ENCODE measurements at regions not wholly inside any gene's neighbourhood (a gene's known extent, or its start where the extent isn't known, plus 50 kb on each side); places are given as distances from the start of the nearest gene placed in this dataset.

DNA sequence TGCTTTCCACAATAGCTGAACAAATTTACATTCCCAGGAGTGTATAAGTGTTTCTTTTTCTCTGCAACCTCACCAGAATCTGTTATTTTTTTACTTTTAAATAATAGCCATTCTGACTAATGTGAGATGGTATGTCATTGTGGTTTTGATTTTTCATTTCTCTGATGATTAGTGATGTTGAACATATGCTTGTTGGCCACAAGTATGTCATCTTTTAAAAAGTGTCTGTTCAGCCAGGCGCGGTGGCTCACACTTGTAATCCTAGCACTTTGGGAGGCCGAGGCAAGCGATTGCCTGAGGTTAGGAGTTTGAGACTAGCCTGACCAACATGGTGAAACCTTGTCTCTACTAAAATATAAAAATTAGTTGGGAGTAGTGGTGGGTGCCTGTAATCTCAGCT lies 619.3 kb downstream of the SI start (continued):
- TF ChIP-seq MTA1 (IDR thresholded peaks at IDR 0.05; ENCODE audit: borderline replicate concordance): no peak
- no peak for TF ChIP-seq FUS (optimal IDR thresholded peaks at IDR 0.05; ENCODE audit: low read depth, low read length)
- TF ChIP-seq ZNF644 (tag; IDR thresholded peaks at IDR 0.05; ENCODE audit: low read depth): no peak

DNA sequence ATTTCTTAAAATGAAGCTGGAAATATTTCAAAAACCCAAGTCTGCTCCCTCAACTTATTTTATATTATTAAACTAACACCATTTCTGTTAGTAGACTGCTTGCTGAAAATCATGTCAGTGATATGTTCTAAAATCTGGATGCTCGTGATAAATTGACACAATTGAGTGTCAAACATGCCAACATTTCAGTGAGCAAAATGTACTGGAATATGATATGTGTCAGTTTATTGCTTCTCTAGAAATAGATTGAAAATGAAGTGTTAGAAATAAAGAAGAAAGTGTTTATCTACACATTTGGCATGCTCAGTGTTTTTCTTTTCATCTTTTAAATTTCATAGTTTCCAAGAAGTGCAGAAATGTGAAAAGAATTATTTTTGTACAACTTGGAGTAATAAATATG lies 624.6 kb downstream of the SI start:
- H3K9ac ChIP-seq (ENCODE audit: insufficient read depth in 1 of 2, low read depth in 2 of 2, low read length in 2 of 2): no peak overlapping the region
- no peaks in the 10 kb centered on the region for H3K79me2 ChIP-seq (ENCODE audit: control insufficient read depth, insufficient read depth, low read length)
- no peaks in the 10 kb centered on the region for H4K20me1 ChIP-seq (replicated peaks; ENCODE audit: control insufficient read depth, insufficient read depth, low read length)
- no peak overlapping the region for H3K4me2 ChIP-seq (ENCODE audit: insufficient read depth, low read length)
- H3K27ac ChIP-seq (ENCODE audit: extremely low read depth, low read depth, low read length): no peak overlapping the region
- CTCF ChIA-PET (ENCODE audit: low intra/inter-chr PET ratio): no interaction called here
- H3K4me1 ChIP-seq (replicated peaks in 1 of 2; ENCODE audit: control insufficient read depth in 2 of 2, insufficient read depth in 2 of 2, low read length in 2 of 2): no peaks in the 10 kb centered on the region
- DNase-seq (ENCODE audit: extremely low read depth in 1 of 4, low spot score in 3 of 4) (no peak), FAIRE-seq (no peak), ATAC-seq (no peak)
- WGBS (ENCODE audit: insufficient coverage, low coverage, missing lambda C conversion rate): 0% methylated on average over 1 of the region's 1 CpG
- H3K9me3 ChIP-seq (replicated peaks; ENCODE audit: control insufficient read depth, insufficient read depth, low read depth, low read length): no peaks in the 10 kb centered on the region
- H3K36me3 ChIP-seq (ENCODE audit: control insufficient read depth, insufficient read depth, low read length): no peaks in the 10 kb centered on the region
- no TSS peak for BruUV-seq (replicated peaks)
- H3K27me3 ChIP-seq (ENCODE audit: control insufficient read depth in 2 of 2, insufficient read depth in 2 of 2, low read length in 2 of 2): no peaks in the 10 kb centered on the region
- POLR2A ChIA-PET: no interaction called here
- H2AFZ ChIP-seq (ENCODE audit: low read depth, low read length): no peak overlapping the region
- in situ Hi-C loops (cut with MboI) (no loop called here), intact Hi-C loops (cut with micrococcal nuclease) (no loop called here)
- no peak overlapping the region for H3K4me3 ChIP-seq
- H3K9me1 ChIP-seq (ENCODE audit: control insufficient read depth, insufficient read depth, low read length): no peaks in the 10 kb centered on the region
- no peak for TF ChIP-seq ZFP36 (IDR thresholded peaks at IDR 0.05; ENCODE audit: low read depth, low read length, partially characterized antibody)
- TF ChIP-seq, protein P1, sequence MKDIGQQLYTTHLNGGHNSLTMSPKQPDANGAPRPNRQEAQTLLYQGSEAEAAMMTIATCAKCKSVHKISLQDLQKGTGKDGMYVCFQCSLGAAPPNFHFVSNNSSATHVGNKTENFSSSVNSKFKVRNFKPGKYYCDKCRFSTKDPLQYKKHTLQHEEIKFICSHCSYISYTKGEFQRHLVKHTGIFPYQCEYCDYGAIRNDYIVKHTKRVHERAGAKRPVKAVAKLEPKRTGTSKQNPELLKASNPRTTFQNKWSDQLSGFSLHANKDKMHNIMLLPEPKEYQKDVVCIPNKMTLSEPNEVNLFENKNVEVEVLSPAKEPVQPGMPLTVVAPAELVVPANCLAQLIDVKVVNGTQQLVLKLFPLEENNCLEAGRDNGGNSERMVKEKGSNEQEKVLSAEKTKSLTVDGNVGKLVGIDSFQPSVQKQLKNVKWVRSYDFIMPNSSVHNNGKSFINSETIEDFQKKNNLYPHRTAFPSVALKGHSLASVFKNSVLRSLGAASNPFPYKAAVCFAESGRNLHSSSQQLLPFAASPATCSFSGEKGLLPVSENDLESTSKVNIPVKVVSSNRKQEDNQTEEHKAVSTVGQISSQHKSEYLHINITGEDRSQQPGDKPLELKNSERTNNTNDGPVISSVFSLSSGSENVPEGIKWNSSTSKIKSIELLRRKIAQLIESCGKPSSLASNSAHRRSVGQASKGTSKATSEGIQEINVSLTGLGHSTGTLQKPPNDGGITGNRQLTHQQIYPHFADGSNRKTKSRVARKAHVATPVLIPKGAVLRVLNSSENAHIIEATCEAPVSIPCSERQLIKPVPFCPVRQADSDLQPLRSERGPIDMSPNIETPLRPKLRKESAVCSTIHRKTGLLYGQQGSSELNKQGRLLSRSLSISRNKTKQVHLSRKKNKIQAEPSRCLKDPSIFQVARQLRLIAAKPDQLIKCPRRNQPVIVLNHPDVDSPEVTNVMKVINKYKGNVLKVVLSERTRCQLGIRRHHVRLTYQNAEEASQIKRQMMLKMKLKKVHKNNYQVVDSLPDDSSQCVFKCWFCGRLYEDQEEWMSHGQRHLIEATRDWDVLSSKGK (CRISPR knock-in tag; IDR thresholded peaks at IDR 0.05): no peak
- TF ChIP-seq NFYB (IDR thresholded peaks at IDR 0.05; ENCODE audit: extremely low read depth, insufficient read length): no peak
- no peak for TF ChIP-seq MED1 (CRISPR knock-in tag; IDR thresholded peaks at IDR 0.05; ENCODE audit: borderline replicate concordance)
- no peak for TF ChIP-seq CCAR2 (IDR thresholded peaks at IDR 0.05; ENCODE audit: low read depth, low read length)
- TF ChIP-seq CBX8 (IDR thresholded peaks at IDR 0.05; ENCODE audit: borderline replicate concordance, extremely low read depth, low read depth, low read length, poor library complexity, severe bottlenecking): no peak
- no peak for TF ChIP-seq MBD1 (CRISPR knock-in tag; IDR thresholded peaks at IDR 0.05)
- no peak for TF ChIP-seq CC2D1A (IDR thresholded peaks at IDR 0.05)
- TF ChIP-seq SLC30A9 (CRISPR knock-in tag; IDR thresholded peaks at IDR 0.05): no peak
- TF ChIP-seq STAG1 (CRISPR knock-in tag; IDR thresholded peaks at IDR 0.05; ENCODE audit: borderline replicate concordance): no peak
- no peak for TF ChIP-seq MTF1 (CRISPR knock-in tag; IDR thresholded peaks at IDR 0.05; ENCODE audit: borderline replicate concordance)
- no peak for TF ChIP-seq SAFB2 (IDR thresholded peaks at IDR 0.05; ENCODE audit: borderline replicate concordance, low read depth, low read length, severe bottlenecking)
- no peak for TF ChIP-seq MBD2 (IDR thresholded peaks at IDR 0.05; ENCODE audit: borderline replicate concordance, low read depth)
- no peak for TF ChIP-seq MTA1 (IDR thresholded peaks at IDR 0.05; ENCODE audit: borderline replicate concordance)
- no peak for TF ChIP-seq MYC (IDR thresholded peaks at IDR 0.05; ENCODE audit: low read depth, low read length)
- no peak for TF ChIP-seq MYC (CRISPR knock-in tag; IDR thresholded peaks at IDR 0.05; ENCODE audit: borderline replicate concordance, low read depth)
